GM18499 (cell line): ENCODE measurements at regions not wholly inside any gene's neighbourhood (a gene's known extent, or its start where the extent isn't known, plus 50 kb on each side); places are given as distances from the start of the nearest gene placed in this dataset.

Source experiments
- ATAC-seq: cut with Tn5 transposase; IDR thresholded peaks from one replicate; pipeline ENCODE4 v1.9.1; 2021; ENCODE audit warnings: moderate number of reproducible peaks; ENCODE audit not compliant: insufficient read depth, unreplicated experiment

- no peak for ATAC-seq
These were observed 208.3 kb upstream of the SERP2 start for GRCh38 chr13:44165221-44165888.

GRCh38 chr13:44165889-44166496 is 207.6 kb upstream of the SERP2 start:
- ATAC-seq: no peak

GRCh38 chr13:44169018-44169911 is 204.4 kb upstream of the SERP2 start:
- no peak for ATAC-seq

GRCh38 chr13:44170731-44171130 is 202.9 kb upstream of the SERP2 start:
- no peak for ATAC-seq

GRCh38 chr13:44171156-44171555 is 202.5 kb upstream of the SERP2 start:
- ATAC-seq: no peak

- ATAC-seq: no peak
These were observed 201.8 kb upstream of the SERP2 start for GRCh38 chr13:44171861-44172260.

GRCh38 chr13:44172281-44172810 is 201.3 kb upstream of the SERP2 start:
- no peak for ATAC-seq

GRCh38 chr13:44174769-44175425 is 198.7 kb upstream of the SERP2 start:
- no peak for ATAC-seq

GRCh38 chr13:44176173-44176572 is 197.5 kb upstream of the SERP2 start:
- no peak for ATAC-seq

- ATAC-seq: no peak
These were observed 192.6 kb upstream of the SERP2 start for GRCh38 chr13:44180876-44181536.

GRCh38 chr13:44181931-44182330 is 191.7 kb upstream of the SERP2 start:
- no peak for ATAC-seq

GRCh38 chr13:44184740-44185139 is 188.9 kb upstream of the SERP2 start:
- ATAC-seq: no peak

- ATAC-seq: no peak
These were observed 185.4 kb upstream of the SERP2 start for GRCh38 chr13:44188257-44188656.

GRCh38 chr13:44189085-44189484 is 184.5 kb upstream of the SERP2 start:
- ATAC-seq: no peak

GRCh38 chr13:44191103-44191502 is 182.5 kb upstream of the SERP2 start:
- ATAC-seq: no peak

GRCh38 chr13:44191504-44192171 is 182.0 kb upstream of the SERP2 start:
- no peak for ATAC-seq

GRCh38 chr13:44193731-44194130 is 179.9 kb upstream of the SERP2 start:
- ATAC-seq: no peak

GRCh38 chr13:44195245-44195644 is 178.4 kb upstream of the SERP2 start:
- ATAC-seq: no peak

GRCh38 chr13:44196196-44196751 is 177.3 kb upstream of the SERP2 start:
- ATAC-seq: no peak
